HUES6 (cell line): ENCODE measurements at regions not wholly inside any gene's neighbourhood (a gene's known extent, or its start where the extent isn't known, plus 50 kb on each side); places are given as distances from the start of the nearest gene placed in this dataset.

Source experiments
- H3K27ac ChIP-seq: 2 replicates; pipeline ENCODE4 v1.7.0; 2013; ENCODE audit warnings: low read depth, mild to moderate bottlenecking, low read length, inconsistent platforms
- H3K27me3 ChIP-seq: 2 replicates; pipeline ENCODE4 v1.6.1; 2013; ENCODE audit warnings: low read length; ENCODE audit not compliant: control insufficient read depth, insufficient read depth
- H3K36me3 ChIP-seq: 2 replicates; pipeline ENCODE4 v1.6.1; 2013; ENCODE audit warnings: low read length; ENCODE audit not compliant: control insufficient read depth, insufficient read depth
- H3K4me1 ChIP-seq: 2 replicates; pipeline ENCODE4 v1.6.1; 2013; ENCODE audit warnings: low read length; ENCODE audit not compliant: control insufficient read depth, insufficient read depth
- H3K4me3 ChIP-seq: 2 replicates; pipeline ENCODE4 v1.5.1; 2013; ENCODE audit warnings: low read depth, low read length
- H3K9ac ChIP-seq: one replicate; pipeline ENCODE4 v1.6.1; 2013; ENCODE audit warnings: mild to moderate bottlenecking, low read length
- H3K9me3 ChIP-seq: 2 replicates; pipeline ENCODE4 v1.6.1; 2013; ENCODE audit warnings: low read depth, low read length; ENCODE audit not compliant: control insufficient read depth, insufficient read depth

DNA sequence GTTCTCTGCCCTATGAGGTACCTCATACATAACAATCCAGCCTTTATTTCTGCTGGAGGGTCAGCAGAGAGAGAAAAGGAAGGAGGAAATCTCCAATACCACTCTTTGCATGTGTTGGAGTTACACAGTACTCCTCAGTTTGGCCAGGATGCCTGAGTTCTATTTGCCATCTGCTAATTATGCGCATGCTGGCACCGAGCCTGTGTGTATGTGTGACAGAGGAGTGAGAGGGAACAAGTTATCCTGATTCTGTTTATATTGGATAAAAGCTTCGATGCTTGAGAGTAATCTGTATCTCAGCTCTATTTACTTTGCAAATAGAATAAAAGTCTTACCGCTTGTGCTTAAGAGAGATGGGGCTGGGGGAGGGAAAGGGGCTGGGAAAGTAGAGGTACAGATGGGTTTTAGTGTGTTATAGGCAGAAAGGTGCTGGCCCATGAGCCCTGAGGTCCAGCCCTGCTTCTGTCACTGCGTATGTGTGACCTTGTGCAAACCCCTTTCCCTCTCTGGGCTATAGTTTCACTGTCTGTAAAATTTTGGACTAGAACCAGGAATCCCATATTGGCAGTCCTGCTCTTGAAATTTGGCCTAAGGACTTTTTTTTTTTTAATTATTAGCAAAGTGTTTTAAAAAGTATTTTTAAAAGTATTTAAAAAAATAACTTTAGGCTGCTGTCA lies 54.5 kb upstream of the PLXNA2 start:
- peaks cover 7% of the 10 kb centered on the region; the same call in 1 of the 2 replicates for H3K27me3 ChIP-seq
- no peak overlapping the region for H3K4me3 ChIP-seq
- no peak overlapping the region for H3K27ac ChIP-seq
- H3K9me3 ChIP-seq: no peaks in the 10 kb centered on the region
- H3K36me3 ChIP-seq: no peaks in the 10 kb centered on the region
- H3K4me1 ChIP-seq: peaks cover 8% of the 10 kb centered on the region
- no peak overlapping the region for H3K9ac ChIP-seq

DNA sequence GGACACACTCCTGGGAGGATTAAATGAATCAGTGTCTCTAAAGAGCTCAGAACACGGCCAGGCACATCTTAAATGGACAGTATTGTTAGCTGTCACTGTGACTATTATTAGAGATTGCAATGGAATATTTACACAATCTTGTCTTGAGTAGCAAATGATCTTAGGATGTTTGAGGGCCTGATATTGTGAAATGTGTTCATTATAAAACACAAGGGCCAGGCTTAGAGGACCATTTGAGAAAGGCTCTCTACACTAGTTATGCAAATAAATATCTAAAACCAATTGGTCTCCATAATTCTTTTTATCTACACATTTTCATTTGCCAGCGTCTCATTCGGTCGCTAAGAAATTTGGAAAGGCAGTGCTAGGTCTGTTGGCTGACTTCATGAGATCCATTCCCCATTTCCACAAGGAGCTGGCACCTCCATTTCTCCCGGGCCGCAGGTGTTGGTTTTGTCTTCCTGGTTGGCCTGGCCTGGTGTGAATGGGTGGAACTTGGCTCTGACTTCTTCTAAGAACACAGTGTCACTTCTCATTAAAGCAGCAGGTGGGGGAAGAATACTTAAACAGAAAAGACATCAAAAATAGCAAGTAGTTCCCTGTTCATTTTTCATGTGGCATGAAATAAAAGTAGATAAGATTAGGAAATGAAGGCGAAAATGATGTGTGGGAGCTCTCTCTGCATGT lies 56.0 kb upstream of the PLXNA2 start:
- no peak overlapping the region for H3K4me3 ChIP-seq
- peaks cover 8% of the 10 kb centered on the region for H3K4me1 ChIP-seq
- peaks cover 7% of the 10 kb centered on the region; the same call in 1 of the 2 replicates for H3K27me3 ChIP-seq
- no peaks in the 10 kb centered on the region for H3K9me3 ChIP-seq
- H3K9ac ChIP-seq: no peak overlapping the region
- no peak overlapping the region for H3K27ac ChIP-seq
- no peaks in the 10 kb centered on the region for H3K36me3 ChIP-seq

DNA sequence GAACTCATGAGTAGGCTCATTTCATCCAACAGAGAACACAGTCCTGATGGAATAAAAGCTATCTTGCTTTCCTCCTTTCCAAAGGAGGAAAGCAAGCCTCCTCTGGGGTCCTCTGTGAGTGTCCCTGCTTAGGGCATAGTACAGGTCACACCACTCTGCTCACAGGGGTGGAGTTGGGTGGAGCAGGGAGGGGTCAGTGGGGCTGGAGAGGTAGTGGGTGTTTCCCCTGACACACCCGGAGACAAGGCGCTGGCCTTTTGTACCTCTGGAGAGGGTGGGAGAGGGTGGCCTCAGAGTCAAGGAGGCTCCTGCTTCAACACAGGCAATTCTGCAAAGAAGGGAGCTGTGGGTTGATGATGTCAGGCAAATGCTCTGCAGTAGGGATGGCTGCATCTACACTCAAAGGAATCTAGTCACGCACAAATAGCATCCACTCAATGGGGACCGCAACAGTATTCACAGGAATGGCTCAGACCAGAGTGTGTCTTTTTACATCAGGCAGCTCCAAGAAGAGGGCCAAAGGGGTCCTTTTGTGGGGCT lies 58.6 kb upstream of the PLXNA2 start:
- no peaks in the 10 kb centered on the region for H3K36me3 ChIP-seq
- no peak overlapping the region for H3K27ac ChIP-seq
- peaks cover 7% of the 10 kb centered on the region; the same call in 1 of the 2 replicates for H3K27me3 ChIP-seq
- H3K9ac ChIP-seq: no peak overlapping the region
- no peaks in the 10 kb centered on the region for H3K9me3 ChIP-seq
- peaks cover 7% of the 10 kb centered on the region for H3K4me1 ChIP-seq
- no peak overlapping the region for H3K4me3 ChIP-seq

DNA sequence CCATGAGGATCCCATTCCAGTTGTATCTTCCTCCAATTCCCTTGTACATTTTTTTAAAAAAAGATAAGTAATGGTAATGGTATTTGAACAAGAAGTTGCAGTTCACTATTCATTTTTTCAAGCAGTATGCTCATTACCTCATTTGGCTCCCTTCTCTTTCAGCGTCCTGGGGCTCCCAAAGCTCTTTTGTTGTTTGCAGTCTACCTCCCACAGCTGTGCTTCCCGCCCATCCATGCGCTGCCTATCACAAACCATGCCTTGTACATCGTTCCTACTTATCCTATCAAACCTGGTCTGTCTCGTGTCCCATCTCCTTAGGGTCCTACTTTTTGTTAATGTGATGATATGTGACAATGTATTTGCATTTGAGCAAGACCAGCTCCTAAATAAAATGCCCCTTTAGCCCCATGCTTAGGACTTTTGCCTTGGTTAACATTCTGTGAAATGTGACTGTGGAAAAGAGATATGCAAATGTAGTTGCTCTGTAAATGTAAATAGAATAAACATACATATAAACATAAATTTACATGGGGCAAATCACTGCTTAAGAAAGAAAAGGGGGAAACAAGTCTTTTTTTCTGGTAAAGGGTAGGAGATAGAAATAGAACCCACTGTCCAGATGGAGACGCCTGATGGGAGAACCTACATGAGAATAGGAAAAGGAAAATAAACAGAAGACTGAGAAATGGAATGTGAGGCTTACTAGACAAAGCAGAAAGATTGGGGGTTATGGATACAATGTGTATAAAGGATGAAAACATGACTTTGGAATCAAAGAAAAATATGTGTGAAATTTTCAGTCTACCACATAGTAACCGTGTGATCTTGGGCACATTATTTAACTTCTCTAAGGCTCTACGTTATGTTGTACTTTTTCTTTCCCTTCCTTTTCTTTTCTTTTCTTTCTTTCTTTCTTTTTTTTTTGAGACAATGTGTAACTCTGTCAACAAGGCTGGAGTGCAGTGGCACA lies 59.8 kb upstream of the PLXNA2 start:
- Histone ChIP-seq H3K4me3 (no peak overlapping the region), H3K27me3 (peaks cover 7% of the 10 kb centered on the region; the same call in 1 of the 2 replicates), H3K36me3 (no peaks in the 10 kb centered on the region), H3K27ac (no peak overlapping the region), H3K9me3 (no peaks in the 10 kb centered on the region), H3K4me1 (0 out of 2 replicates have a peak, but pooled peaks cover 3% of the 10 kb centered on the region), H3K9ac (no peak overlapping the region)

DNA sequence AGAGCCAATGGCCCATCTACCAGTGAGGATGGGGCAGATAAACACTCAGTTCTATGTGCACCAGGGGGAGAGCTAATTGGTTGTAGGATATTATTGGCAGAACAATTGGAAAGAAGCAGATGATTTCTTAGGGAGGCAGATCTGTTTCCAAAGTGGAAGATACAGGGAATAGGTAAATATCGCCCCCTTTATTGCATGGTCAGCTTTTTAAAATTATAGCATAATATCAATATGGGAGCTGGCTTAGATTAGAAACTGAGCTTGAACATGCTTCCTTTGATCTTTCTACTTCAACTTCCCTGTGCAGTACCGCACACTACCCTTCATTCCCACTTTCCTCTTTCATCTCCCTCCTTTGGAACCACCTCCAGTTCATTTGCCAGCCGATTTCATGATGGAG lies 64.0 kb upstream of the PLXNA2 start:
- Histone ChIP-seq H3K36me3 (no peaks in the 10 kb centered on the region), H3K4me3 (no peak overlapping the region), H3K27ac (no peak overlapping the region), H3K27me3 (no peaks in the 10 kb centered on the region), H3K9ac (no peak overlapping the region), H3K4me1 (0 out of 2 replicates have a peak, but pooled peaks cover 3% of the 10 kb centered on the region), H3K9me3 (no peaks in the 10 kb centered on the region)

DNA sequence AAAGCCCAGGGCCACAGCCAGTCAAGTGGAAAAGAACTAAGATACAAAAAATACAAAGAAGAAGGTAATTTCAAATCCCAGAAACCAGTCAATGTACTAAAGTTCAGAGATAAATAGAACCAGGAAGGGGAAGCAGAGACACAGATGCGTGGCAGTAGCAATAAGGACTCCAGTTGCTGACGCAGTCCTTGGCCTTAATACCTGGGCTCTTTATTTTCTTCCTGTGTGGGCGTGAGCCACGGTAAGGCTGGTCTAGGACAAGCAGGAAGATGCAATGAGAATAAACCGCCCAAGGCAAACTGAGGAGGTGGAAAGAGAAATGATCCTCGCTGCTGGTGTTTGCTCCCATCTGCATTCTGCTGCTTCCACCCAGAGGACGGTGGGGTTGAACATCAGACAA lies 65.6 kb upstream of the PLXNA2 start:
- no peaks in the 10 kb centered on the region for H3K9me3 ChIP-seq
- no peaks in the 10 kb centered on the region for H3K36me3 ChIP-seq
- H3K27ac ChIP-seq: no peak overlapping the region
- no peaks in the 10 kb centered on the region for H3K4me1 ChIP-seq
- H3K9ac ChIP-seq: no peak overlapping the region
- no peaks in the 10 kb centered on the region for H3K27me3 ChIP-seq
- H3K4me3 ChIP-seq: no peak overlapping the region

DNA sequence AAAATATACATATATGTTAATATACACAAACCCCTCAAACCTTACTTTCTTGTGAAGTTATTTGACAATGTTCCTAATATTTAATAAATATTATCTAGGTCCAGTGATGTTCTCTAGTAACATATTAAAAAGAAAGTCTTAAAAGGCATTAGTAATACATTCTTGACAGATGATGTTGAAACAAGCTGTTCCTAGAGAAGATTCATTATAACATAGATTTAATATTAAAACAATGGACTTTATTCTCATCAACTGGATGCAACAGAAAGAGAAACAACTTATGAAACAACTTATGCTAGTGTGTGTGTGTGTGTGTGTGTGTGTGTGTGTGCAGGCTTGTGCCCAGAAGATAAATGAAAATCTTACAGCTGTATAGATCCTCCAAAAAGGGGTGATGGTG lies 68.5 kb upstream of the PLXNA2 start:
- no peak overlapping the region for H3K9ac ChIP-seq
- H3K27ac ChIP-seq: no peak overlapping the region

GRCh38 chr1:208314431-208314830 lies 70.2 kb upstream of the PLXNA2 start:
- H3K27me3 ChIP-seq: no peaks in the 10 kb centered on the region; the same call in 1 of the 2 replicates
- H3K27ac ChIP-seq: no peak overlapping the region
- no peaks in the 10 kb centered on the region for H3K4me1 ChIP-seq
- H3K9me3 ChIP-seq: no peaks in the 10 kb centered on the region
- no peak overlapping the region for H3K9ac ChIP-seq
- no peak overlapping the region for H3K4me3 ChIP-seq
- no peaks in the 10 kb centered on the region for H3K36me3 ChIP-seq

More for the DNA sequence above, 68.5 kb upstream of the PLXNA2 start:
- H3K9me3 ChIP-seq: no peaks in the 10 kb centered on the region
- no peaks in the 10 kb centered on the region for H3K4me1 ChIP-seq
- H3K36me3 ChIP-seq: no peaks in the 10 kb centered on the region
- H3K27me3 ChIP-seq: no peaks in the 10 kb centered on the region
- no peak overlapping the region for H3K4me3 ChIP-seq

GRCh38 chr1:208318150-208318734 lies 74.1 kb upstream of the PLXNA2 start:
- no peaks in the 10 kb centered on the region; the same call in 1 of the 2 replicates for H3K27me3 ChIP-seq
- H3K4me1 ChIP-seq: no peaks in the 10 kb centered on the region
- no peaks in the 10 kb centered on the region for H3K36me3 ChIP-seq
- no peaks in the 10 kb centered on the region for H3K9me3 ChIP-seq
- H3K27ac ChIP-seq: no peak overlapping the region
- H3K4me3 ChIP-seq: no peak overlapping the region
- no peak overlapping the region for H3K9ac ChIP-seq

GRCh38 chr1:208324005-208324404 lies 79.8 kb upstream of the PLXNA2 start:
- H3K9ac ChIP-seq: no peak overlapping the region
- no peak overlapping the region for H3K27ac ChIP-seq
- H3K4me1 ChIP-seq: no peaks in the 10 kb centered on the region
- no peaks in the 10 kb centered on the region for H3K27me3 ChIP-seq
- H3K9me3 ChIP-seq: no peaks in the 10 kb centered on the region
- H3K36me3 ChIP-seq: no peaks in the 10 kb centered on the region
- no peak overlapping the region for H3K4me3 ChIP-seq
